ENCODE measurements at regions not wholly inside any gene's neighbourhood (a gene's known extent, or its start where the extent isn't known, plus 50 kb on each side); places are given as distances from the start of the nearest gene placed in this dataset.

- Histone ChIP-seq H3K4me3 (no peak overlapping the region), H3K36me3 (no peaks in the 10 kb centered on the region), H3K27me3 (peaks cover 0 to 14% (median 0%) of the 10 kb centered on the region in 3 donors), H3K4me1 (no peaks in the 10 kb centered on the region), H3K9me3 (no peaks in the 10 kb centered on the region), H3K27ac (no peak overlapping the region)
- 74 to 83% methylated on average over 15 of the region's 15 CpGs for WGBS, 2 donors
- TF ChIP-seq POLR2A (IDR thresholded peaks at IDR 0.05) (no peak), POLR2AphosphoS5 (IDR thresholded peaks at IDR 0.05) (no peak), CTCF (IDR thresholded peaks at IDR 0.05) (no peak), EP300 (IDR thresholded peaks at IDR 0.05) (no peak)
- intact Hi-C loops (cut with DNase I): no loop called here
- no peak for DNase-seq
Observed at GRCh38 chr1:90104941-90105538, 110.1 kb downstream of the ZNF326 start.

- H3K36me3 ChIP-seq: no peaks in the 10 kb centered on the region
- H3K4me3 ChIP-seq: no peak overlapping the region
- no peaks in the 10 kb centered on the region for H3K4me1 ChIP-seq
- 91 to 93% methylated on average over 4 of the region's 4 CpGs for WGBS, 2 donors
- peaks cover 0 to 5% (median 0%) of the 10 kb centered on the region in 3 donors for H3K27me3 ChIP-seq
- H3K27ac ChIP-seq: no peak overlapping the region
- H3K9me3 ChIP-seq: peaks cover 0 to 4% (median 0%) of the 10 kb centered on the region in 4 donors
- no peak for DNase-seq
- intact Hi-C loops (cut with DNase I): no loop called here
- TF ChIP-seq CTCF (IDR thresholded peaks at IDR 0.05) (no peak), POLR2A (IDR thresholded peaks at IDR 0.05) (no peak), POLR2AphosphoS5 (IDR thresholded peaks at IDR 0.05) (no peak), EP300 (IDR thresholded peaks at IDR 0.05) (no peak)
Observed at GRCh38 chr1:90100566-90100965, 105.7 kb downstream of the ZNF326 start.

GRCh38 chr1:90092441-90092840 lies 97.5 kb downstream of the ZNF326 start:
- 84 to 92% methylated on average over 3 of the region's 3 CpGs for WGBS, 2 donors

More at GRCh38 chr1:90092441-90092840, 97.5 kb downstream of the ZNF326 start:
- Histone ChIP-seq H3K36me3 (no peaks in the 10 kb centered on the region), H3K4me3 (no peak overlapping the region), H3K27ac (no peak overlapping the region), H3K9me3 (peaks cover 0 to 6% (median 0%) of the 10 kb centered on the region in 4 donors), H3K27me3 (no peaks in the 10 kb centered on the region), H3K4me1 (no peaks in the 10 kb centered on the region)
- no peak for DNase-seq
- intact Hi-C loops (cut with DNase I): no loop called here
- TF ChIP-seq CTCF (IDR thresholded peaks at IDR 0.05) (no peak), POLR2AphosphoS5 (IDR thresholded peaks at IDR 0.05) (no peak)

Small RNAs in the stretch of these regions (small RNA-seq; reads per million reads assigned to genes)
- gene RNU6-695P: 0 reads per million in 3 donors

All from sigmoid colon (tissue), 6 donors.